ENCODE measurements at regions not wholly inside any gene's neighbourhood (a gene's known extent, or its start where the extent isn't known, plus 50 kb on each side); places are given as distances from the start of the nearest gene placed in this dataset.

DNA sequence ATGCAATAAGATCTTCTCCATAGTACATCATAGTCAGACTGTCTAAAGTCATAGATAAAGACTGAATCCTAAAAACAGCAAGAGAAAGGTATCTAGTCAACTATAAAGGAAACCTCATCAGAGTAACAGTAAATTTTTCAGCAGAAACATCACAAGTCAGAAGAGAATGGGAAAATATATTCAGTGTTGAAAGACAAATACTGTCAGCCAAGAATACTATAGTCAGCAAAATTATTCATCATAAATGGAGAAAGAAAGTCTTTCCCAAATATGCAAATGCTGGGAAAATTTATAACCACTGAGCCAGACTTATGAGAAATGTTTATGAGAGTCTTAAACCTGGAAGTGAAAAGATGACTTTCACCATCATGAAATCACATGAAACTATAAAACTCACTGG, 136.7 kb downstream of the KDR start:
- DNase-seq = no peak

- no peak for DNase-seq
Observed at GRCh38 chr4:54986095-54986846, 139.1 kb downstream of the KDR start.

GRCh38 chr4:54976682-54977081, 148.7 kb downstream of the KDR start:
- DNase-seq = no peak

DNA sequence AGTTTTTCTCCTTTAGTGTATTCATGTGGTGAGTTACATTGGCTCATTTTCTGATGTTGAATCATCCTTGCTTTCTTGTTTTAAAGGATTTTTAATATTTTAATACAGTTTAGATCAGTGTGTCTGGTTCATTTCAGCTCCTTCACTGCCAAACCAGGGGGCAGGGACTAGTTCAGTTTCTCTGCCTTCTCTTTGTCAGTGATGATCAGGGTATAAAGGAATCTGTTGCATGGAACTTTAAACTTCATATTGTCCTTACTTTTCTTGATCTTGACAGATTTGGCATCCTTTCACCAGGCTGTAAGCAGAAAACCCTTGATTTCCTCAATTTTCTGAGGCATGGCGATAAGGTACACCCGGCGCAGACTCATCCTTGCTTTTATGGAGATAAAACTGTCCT, 149.4 kb downstream of the KDR start:
- DNase-seq = no peak

- DNase-seq = no peak
Observed at GRCh38 chr4:54973784-54974183, 151.6 kb downstream of the KDR start.

DNA sequence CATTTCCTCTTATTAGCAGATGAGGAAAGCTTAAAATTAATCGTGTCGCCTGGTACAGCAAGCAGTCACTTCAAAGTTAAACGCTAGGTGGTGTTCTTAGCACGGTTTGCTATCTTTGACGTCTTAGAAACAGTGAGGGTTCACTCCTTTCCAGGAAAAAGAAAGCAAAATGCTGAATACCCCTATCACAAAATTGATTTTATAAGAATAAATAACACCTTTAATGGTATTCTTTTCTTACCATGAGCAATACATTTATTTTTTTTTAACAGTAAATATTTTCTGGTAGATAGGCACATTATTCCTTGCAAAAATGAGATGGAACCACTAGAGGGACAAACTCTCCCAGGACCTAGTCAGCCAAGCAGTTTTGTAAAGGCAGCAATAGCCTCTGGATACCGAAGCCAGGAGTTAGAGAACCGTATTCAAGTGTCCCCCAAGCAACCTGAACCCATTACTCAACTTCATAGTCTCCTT, 153.9 kb downstream of the KDR start:
- DNase-seq = peak; percentile 58 to 77 (median 68)

GRCh38 chr4:54967289-54967688, 158.1 kb downstream of the KDR start:
- no peak for DNase-seq

DNA sequence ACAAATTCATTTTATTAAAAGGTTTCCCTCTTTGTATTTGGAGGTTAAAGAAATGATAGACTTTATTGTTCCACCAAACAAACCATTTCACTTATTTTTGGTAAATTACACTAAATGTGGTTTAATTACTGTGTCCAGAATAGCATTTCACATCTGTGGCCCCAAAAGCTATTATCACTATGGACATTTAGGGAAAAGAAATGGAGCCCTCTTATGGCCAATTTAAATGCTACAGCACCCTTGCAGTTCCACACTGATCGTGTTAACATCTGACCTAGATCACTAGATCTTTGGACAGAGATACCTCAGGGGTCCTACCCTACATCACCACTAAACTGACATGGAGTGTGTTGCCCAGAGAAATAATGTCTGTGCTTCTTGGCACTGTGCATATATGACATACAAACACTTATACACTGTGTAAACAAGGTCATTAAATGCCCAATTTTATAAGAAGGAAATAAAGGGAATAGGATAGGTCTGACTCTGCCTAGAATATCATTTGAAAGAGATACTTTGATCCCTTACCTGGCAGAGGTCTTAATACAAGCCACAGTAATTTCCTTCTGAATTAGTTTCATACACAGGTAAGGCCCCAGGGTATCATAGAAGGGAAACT, 163.9 kb downstream of the KDR start:
- peak; percentile 31 to 61 (median 46) for DNase-seq

- DNase-seq = no peak
Observed at GRCh38 chr4:54959651-54960116, 165.7 kb downstream of the KDR start.

DNA sequence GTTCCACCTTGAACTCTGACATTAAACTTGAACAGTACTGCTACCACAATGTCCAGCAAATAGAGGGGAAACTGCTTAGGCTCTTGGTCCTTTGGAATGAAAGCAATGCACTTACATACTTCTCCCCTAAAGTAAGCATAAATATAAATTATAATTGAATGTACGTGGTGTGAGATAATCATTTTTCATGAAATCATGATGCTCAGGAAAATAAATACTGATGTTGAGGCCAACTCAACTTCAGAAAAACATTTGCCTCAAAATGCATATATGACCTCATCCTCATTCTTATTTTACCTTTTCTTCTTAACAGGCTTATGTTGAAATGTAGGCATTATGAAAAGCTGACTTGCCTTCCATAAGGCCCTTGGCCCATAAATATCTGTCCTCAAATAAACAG, 166.3 kb downstream of the KDR start:
- no peak for DNase-seq

- DNase-seq = no peak
Observed at GRCh38 chr4:54958236-54958635, 167.2 kb downstream of the KDR start.

DNA sequence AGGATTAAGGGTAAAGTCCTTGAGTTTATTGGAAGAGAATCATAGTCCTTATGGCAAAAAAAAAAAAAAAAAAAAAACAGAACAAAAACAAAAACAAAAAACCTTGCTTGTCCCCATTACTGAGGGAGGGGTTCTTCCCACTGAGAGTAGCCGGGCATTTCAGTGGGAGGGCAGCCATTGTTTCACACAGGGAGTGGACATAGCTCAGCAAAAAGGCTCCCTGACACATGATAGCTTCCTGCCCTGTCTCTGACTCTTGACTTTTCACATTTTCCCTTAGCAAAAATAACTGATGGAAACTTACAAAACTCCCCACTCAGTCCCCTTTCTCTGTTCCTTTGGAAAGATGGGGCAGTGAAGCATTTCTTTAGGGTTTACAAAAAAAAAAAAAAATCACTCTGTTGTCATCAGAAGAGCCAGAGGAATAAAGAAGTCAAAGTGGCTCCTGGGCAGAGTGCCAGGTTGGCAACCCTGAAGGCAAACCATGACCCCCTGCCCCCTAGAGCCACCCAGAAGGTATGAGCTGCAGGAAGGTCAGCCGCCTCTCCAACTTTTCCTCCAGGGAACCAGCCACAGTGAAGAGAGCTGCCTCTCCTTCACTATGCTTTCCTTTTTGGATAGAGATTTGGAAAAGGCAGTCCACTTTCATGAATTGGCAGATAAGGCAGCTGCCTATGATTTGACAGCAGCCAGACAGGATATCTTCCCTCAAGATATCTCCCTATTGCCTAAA, 170.6 kb downstream of the KDR start:
- DNase-seq = no peak

DNA sequence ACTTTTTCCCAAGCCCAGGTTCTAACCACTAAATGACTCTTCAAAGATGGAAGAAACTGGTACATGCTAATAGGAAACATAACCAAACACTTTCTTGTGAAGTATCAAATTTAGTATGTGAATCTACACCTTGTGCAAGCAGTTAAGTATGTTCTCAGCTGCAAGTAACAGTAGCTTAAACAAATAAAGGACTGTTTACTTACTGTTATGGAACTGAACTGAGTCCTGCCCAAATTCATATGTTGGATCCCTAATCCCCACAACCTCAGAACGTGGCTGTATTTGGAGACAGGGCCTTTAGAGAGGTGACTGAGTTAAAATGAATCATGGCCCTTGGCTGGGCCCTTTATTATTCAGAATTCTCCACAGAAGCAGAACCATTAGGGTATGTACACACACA, 178.7 kb downstream of the KDR start:
- DNase-seq = no peak

GRCh38 chr4:54945838-54946237, 179.6 kb downstream of the KDR start:
- no peak for DNase-seq

DNA sequence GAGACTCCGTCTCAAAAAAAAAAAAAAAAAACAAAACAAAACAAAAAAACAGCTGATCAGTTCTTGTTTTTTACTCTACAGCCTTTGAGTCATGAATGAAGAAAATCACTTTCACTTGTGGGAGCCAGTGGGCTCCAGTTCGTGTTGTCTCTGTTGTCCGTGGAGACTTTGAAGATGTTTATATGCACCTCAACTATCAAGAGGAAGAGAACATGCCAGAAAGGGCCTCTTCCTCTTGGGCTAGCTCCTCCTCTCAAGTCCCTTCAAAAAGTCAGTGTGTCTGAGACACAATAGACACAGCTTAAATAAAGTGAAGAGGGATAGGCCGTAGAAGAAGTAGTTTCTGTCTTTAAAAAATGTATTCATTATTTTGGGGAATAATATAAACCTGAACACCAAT, 182.7 kb downstream of the KDR start:
- DNase-seq = peak; percentile 2 to 39 (median 26)

DNA sequence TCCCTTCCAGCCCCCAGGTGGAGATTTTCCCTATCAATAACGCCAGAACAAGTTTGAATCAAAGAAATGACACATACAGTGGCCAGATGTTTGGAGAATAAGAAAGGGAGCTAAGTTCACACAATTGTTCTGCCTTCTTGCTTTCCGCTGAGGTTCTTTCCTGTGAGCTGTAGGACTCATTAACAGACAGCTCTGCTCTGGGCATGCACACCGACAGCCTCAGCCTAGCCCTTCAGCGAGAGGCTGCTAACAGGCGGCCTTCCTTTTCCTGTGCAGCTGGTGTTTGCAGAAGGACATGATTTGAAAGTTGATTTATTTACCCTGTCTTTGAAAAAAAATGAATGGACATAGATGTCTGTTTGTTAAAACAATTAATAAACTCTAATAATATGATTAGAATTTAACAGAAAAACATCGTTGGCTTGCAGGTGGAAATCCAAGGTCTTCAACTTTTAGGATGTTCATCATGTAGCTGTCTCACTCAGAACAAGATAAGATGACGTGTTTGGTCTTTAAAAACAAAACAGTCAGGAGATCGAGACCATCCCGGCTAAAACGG, 183.3 kb downstream of the KDR start:
- DNase-seq = peak; percentile 0 to 20 (median 13)

DNA sequence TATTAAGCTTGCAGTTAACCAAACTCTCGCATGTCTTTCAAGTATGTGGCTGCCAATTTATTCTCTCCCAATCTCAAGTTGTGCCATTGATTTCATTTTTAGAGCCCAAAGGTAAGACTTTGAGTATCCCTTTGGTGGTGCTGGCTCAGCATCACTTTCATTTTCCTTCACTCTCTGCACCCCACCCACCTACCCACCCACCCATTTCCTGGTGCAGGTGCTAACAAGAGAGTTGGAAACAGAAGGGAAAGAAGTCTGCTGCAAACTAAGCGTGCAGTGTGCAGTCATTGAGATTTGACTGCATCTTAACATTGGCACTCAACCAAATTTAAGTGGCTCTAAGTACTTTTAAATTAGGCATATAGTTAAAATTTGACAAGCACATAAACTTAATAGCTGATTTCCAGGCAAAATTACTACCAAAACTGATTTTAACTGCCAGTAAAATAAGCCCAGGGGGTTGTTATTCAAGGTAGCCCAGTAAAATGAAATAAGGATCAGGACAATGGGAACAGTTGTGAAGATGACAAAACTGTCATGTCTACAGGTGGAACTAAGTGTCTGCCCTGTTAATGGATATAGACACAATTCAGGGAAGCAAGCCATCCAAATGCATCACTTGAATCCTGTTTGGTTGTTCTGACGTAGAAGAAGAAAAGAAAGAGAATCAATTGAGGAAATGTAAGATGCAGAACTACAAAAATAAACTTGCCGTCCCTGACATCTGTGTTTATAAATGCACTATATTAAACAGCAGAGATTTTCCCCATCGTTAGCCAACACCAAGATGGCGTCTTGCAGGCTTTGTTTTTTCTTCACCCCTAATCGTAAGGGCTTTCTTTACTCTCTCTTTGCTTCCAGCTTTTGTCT, 184.2 kb downstream of the KDR start:
- DNase-seq = peak in 2 of 4 experiments; percentile 5 to 15

DNA sequence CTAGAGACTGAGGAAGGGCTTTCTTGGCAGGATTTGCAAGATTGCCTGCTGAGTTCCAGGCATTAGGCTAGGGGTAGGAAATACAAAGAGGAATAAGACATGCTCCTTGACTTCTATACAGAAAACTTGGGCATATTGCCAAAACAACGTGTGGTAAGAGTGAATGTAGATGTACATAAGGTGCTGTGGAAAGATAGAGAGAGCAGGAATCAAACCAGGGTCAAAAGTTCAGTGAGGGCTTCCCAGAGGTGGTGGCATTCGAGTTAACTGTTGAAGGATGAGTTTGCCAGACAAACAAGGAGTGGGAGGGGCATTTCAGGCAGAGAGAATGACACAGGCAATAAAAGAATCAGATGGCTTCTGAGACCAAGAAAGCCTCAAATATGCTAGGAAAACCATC, 187.9 kb downstream of the KDR start:
- peak in 1 of 4 experiments; percentile 33 for DNase-seq

DNA sequence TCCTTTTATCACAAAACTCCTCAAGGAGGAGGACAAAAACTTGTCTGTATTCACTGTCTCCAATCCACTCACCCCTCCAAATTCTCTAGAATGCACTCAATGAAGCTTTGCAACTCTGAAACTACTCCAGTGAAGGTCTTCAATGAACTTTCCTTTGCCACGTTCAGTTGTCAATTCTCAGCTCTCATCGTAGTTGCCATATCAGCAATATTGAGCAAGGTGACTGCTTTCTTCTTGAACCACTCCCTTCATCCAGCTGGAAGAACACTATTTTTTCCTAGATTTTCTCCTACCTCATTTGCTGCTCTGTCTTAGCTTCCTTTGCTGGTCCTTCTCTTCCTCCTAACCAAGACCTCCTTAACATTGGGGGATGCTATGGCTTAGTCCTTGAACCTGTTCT, 191.8 kb downstream of the KDR start:
- DNase-seq = no peak

DNA sequence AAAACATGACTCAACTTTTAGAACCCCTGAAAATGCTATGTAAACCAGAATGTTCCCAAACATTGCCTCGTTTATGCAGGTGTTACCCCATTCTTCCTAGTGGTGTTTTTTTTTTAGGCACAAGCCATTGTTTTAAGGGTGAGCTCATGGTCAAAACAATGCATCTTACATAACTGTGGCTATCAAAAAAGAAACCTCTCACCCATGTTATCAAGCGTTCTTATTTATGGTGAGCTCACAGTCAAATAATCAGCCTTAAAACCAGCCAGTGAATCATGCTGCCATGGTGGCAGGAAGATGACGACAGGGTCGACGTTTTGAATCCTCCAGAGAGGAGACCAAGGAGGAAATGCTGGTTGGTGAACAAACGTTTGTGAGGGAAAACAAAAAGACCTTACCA, 195.2 kb downstream of the KDR start:
- DNase-seq = no peak

DNA sequence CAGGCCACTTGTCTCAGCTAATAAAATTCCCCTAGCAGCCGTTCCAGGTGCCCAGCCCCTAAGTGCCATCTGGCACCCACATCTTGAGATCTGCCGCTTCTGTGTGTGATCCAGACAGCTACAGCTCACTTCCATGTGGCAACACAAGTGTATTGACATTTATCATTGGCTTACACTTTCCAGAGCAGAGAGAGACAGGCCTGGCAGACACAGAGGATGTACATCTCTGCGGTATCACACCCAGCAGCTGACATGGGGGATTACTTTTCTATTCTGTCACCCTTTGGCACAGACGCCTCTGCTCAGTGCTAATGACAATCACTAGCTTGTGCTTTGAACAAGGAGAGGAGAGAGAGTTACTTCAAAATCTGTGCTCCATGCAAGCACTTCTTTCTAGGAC, 195.9 kb downstream of the KDR start:
- DNase-seq = no peak

- no peak for DNase-seq
Observed at GRCh38 chr4:54924891-54925290, 200.5 kb downstream of the KDR start.

Data from suppressor macrophage (primary cell).